Duodenal mucosa (tissue), 2 donors: ENCODE measurements at regions not wholly inside any gene's neighbourhood (a gene's known extent, or its start where the extent isn't known, plus 50 kb on each side); places are given as distances from the start of the nearest gene placed in this dataset.

Experiments
- H3K27ac ChIP-seq: one replicate; pipeline ENCODE4 v1.7.0; 2013; ENCODE audit warnings: low read depth, low read length
- H3K27me3 ChIP-seq, 2 donors: one replicate each; pipeline ENCODE4 v1.7.0; 2013; ENCODE audit warnings: low read length in 2 of 2, control low read depth in 1 of 2; ENCODE audit not compliant: insufficient read depth in 2 of 2, control insufficient read depth in 1 of 2
- H3K36me3 ChIP-seq, 2 donors: one replicate each; pipeline ENCODE4 v1.7.0; 2013; ENCODE audit warnings: low read length in 2 of 2, control low read depth in 1 of 2; ENCODE audit not compliant: insufficient read depth in 2 of 2, control insufficient read depth in 1 of 2
- H3K4me1 ChIP-seq, 2 donors: one replicate each; pipeline ENCODE4 v1.7.0; 2013; ENCODE audit warnings: low read length in 2 of 2, control low read depth in 1 of 2; ENCODE audit not compliant: insufficient read depth in 2 of 2, control insufficient read depth in 1 of 2
- H3K4me3 ChIP-seq, 2 donors: one replicate each; pipeline ENCODE4 v1.7.0; 2013; ENCODE audit warnings: low read length in 2 of 2, low read depth in 1 of 2
- H3K9ac ChIP-seq, 2 donors: one replicate each; pipeline ENCODE4 v1.7.0; 2013; ENCODE audit warnings: low read length in 2 of 2, low read depth in 1 of 2
- H3K9me3 ChIP-seq, 2 donors: one replicate each; pipeline ENCODE4 v1.7.0; 2013; ENCODE audit warnings: low read length in 2 of 2, control low read depth in 1 of 2; ENCODE audit not compliant: control insufficient read depth in 1 of 2

DNA sequence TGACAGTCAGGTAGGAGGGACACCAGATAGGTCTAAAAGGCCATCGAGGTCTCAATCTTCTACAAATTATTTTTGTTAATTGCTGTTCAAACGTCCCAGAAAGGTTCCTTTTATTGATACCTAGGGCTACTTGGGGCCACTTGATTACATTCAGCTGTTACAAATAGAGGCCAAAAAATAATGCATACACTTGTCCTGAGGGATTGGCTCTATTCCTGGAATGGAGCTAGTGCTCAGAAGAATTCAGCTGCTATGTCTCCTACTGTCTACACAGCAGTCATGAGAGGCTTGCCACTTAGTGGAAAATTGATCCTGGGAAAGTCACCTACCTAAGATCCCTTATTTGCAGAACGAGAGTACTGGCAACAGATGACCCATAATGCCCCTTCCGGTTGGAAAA, 498.3 kb downstream of the ADGRL2 start:
- H3K4me3 ChIP-seq = no peak overlapping the region
- no peaks in the 10 kb centered on the region for H3K36me3 ChIP-seq
- no peak overlapping the region for H3K9ac ChIP-seq
- H3K27me3 ChIP-seq = no peaks in the 10 kb centered on the region
- H3K9me3 ChIP-seq = no peaks in the 10 kb centered on the region
- no peaks in the 10 kb centered on the region for H3K4me1 ChIP-seq
- no peak overlapping the region for H3K27ac ChIP-seq

DNA sequence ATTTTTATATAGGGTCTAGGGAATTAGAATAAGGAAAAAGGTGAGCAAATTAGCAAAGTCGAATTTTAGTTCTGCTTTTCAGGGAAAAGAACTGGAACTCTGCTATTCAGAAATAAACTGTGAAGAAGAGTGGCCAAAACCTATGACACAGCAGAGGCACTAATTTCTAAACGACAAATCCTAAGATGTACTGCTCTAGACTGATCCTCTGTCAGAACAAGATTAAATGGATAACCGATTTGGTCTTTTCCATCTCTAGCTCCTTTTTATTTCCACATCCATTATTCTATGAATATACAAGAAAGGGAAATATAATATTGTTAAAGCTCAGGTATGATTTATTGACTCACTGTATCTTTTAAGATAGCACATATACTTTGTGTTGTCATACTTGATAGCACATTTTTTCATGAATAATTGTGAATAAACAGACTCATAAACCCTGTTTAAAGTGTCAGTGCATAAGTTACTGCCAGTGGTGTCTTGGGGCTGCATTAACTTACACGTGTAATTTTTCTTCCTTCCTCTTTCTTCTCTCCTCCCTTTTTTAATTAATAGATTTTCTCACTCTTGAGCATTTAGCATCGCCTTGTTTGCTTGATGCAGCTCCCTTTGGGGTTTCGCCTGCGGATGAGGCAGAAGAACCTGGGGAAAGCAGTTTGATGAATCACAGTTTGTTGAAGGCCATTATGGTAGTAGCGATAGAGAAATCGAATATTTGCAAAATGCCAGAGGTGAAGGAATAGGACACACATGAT, 496.6 kb downstream of the ADGRL2 start:
- Histone ChIP-seq H3K27me3 (no peaks in the 10 kb centered on the region), H3K9me3 (no peaks in the 10 kb centered on the region), H3K4me3 (no peak overlapping the region), H3K4me1 (no peaks in the 10 kb centered on the region), H3K36me3 (no peaks in the 10 kb centered on the region), H3K9ac (no peak overlapping the region), H3K27ac (no peak overlapping the region)

DNA sequence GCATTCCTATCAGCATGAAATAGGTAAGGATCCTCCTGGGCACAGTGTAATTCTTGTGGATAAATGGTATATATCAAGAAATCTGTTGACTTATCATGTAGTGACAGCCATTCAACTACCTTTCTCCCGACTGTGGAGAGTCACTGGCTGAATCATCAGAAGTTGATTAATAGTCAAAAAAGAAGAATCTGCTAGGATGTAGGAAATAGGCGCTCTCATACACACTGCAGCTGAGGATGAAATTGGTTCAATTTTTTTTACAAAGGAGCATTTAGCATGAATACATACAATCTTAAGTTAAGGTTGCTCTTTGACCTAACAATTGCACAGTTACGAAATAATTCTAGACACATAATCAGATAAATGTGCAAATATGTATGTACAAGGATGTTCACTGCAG, 486.8 kb downstream of the ADGRL2 start:
- H3K9me3 ChIP-seq = no peaks in the 10 kb centered on the region
- no peak overlapping the region for H3K4me3 ChIP-seq
- H3K36me3 ChIP-seq = no peaks in the 10 kb centered on the region
- H3K27me3 ChIP-seq = no peaks in the 10 kb centered on the region
- H3K27ac ChIP-seq = no peak overlapping the region
- H3K4me1 ChIP-seq = no peaks in the 10 kb centered on the region
- H3K9ac ChIP-seq = no peak overlapping the region

DNA sequence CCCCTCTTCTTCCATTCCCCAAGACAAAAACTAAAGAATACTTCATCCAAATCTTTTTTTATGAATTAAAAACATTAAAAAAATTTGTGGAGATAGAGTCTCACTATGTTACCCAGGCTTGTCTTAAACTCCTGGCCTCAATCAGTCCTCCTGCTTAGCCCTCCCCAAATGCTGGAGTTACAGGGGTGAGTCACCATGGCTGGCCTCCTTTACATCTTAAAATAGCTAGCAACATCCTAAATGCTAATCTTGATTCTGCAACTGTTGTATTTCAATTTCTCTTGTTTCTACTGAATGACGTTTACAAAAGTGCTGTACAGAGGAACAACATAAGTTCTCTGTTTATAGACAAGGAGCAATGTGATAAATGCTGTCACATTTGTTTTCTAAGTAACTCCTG, 483.5 kb downstream of the ADGRL2 start:
- no peaks in the 10 kb centered on the region for H3K4me1 ChIP-seq
- no peaks in the 10 kb centered on the region for H3K9me3 ChIP-seq

DNA sequence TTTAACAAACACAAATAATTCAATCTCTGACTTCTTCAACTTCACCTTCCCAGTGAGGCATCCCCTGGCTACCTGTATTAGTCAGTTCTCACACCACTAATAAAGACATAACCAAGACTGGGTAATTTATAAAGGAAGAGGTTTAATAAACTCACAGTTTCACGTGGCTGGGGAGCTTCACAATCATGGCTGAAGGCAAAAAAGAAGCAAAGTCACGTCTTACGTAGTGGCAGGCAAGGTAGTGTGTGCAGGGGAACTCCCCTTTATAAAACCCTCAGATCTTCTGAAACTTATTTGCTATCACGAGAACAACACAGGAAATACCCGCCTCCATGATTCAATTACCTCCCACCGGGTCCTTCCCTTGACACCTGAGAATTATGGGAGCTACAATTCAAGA, 478.5 kb downstream of the ADGRL2 start:
- Histone ChIP-seq H3K9me3 (no peaks in the 10 kb centered on the region), H3K9ac (no peak overlapping the region), H3K36me3 (no peaks in the 10 kb centered on the region), H3K27ac (no peak overlapping the region), H3K4me3 (no peak overlapping the region), H3K27me3 (no peaks in the 10 kb centered on the region), H3K4me1 (no peaks in the 10 kb centered on the region)

More for the DNA sequence above, 483.5 kb downstream of the ADGRL2 start:
- Histone ChIP-seq H3K9ac (no peak overlapping the region), H3K27me3 (no peaks in the 10 kb centered on the region), H3K27ac (no peak overlapping the region), H3K36me3 (no peaks in the 10 kb centered on the region), H3K4me3 (no peak overlapping the region)

DNA sequence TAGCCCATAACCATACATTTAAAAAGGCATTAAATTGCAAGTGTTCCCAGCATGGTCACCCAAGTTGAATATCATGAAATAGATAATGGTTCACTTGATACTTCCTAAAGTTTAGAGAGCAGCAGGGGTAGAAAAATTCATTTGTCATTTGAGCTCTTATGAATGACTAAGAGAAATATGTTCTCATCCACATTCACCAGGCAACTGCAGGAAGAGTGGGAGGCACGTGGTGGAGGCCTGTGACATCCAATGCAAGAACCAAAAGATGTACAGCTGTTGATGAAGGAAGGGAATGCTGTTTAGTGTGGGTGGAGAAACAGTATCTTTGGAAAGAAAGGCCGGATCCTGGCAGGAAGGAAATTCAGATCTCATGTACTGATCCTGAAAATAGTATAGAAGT, 473.1 kb downstream of the ADGRL2 start:
- Histone ChIP-seq H3K4me1 (no peaks in the 10 kb centered on the region), H3K9me3 (no peaks in the 10 kb centered on the region), H3K27ac (no peak overlapping the region), H3K36me3 (no peaks in the 10 kb centered on the region), H3K9ac (no peak overlapping the region), H3K4me3 (no peak overlapping the region), H3K27me3 (no peaks in the 10 kb centered on the region)

DNA sequence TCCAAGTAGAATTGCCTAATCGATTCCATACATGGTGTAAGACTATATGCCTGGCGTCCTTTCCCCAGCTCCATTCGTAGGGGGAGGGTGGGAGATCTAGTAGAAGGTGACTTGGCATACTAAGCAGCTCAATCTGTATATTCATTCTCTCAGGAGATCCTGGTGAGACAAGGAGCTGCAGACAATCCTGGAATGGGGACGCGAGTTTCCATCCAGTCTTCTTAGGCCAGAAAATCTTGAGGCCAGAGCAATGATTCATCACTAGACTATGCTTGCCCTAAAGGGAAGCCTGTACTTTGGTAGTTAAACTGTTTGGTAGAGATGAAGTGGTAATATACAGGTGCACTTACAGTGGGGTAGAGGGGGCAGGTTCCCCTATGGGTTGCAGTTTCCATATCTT, 468.7 kb downstream of the ADGRL2 start:
- Histone ChIP-seq H3K9ac (no peak overlapping the region), H3K4me3 (no peak overlapping the region), H3K4me1 (no peaks in the 10 kb centered on the region), H3K27me3 (no peaks in the 10 kb centered on the region), H3K9me3 (no peaks in the 10 kb centered on the region), H3K27ac (no peak overlapping the region), H3K36me3 (no peaks in the 10 kb centered on the region)

DNA sequence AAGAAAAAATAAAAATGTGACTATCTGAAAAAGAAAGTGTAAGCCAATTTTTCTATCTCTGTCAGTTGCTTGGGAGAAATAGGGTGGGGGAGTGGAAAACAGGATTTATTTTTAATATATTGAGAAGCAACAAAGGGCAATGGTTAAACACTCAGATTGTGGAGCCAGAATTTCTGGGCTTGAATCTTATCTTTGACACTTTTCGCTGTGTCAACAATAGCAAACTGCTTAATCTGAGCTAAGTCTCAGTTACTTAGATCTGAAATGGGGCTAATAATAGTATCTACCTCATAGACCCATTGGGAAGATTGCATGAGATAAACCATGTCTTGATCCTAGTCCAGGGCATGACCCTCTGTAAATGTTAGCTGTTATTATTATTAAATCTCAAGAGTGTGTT, 468.1 kb downstream of the ADGRL2 start:
- no peak overlapping the region for H3K9ac ChIP-seq
- no peak overlapping the region for H3K4me3 ChIP-seq
- no peak overlapping the region for H3K27ac ChIP-seq
- H3K36me3 ChIP-seq = no peaks in the 10 kb centered on the region
- H3K27me3 ChIP-seq = no peaks in the 10 kb centered on the region
- no peaks in the 10 kb centered on the region for H3K9me3 ChIP-seq
- H3K4me1 ChIP-seq = no peaks in the 10 kb centered on the region

DNA sequence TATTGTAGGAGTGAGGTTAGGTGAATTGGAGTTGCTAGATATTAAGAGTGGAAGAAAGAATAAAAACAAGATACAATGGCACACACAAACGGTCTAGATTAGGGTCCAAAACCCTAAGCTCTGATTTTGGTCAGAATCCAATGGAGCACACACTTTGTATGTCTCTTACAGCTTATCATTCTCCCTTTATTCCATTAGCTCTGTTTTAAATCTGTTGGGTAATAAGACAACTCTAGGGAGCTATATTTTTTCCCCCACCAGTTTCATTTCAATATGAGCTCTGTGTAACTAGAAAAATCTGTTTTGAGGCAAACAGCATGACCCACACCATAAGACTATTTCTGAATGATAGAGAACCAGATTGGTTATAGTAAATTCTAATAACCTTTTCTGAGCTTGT, 465.6 kb downstream of the ADGRL2 start:
- no peak overlapping the region for H3K27ac ChIP-seq
- H3K4me1 ChIP-seq = no peaks in the 10 kb centered on the region
- no peaks in the 10 kb centered on the region for H3K27me3 ChIP-seq
- no peaks in the 10 kb centered on the region for H3K9me3 ChIP-seq
- no peak overlapping the region for H3K9ac ChIP-seq
- no peaks in the 10 kb centered on the region for H3K36me3 ChIP-seq
- no peak overlapping the region for H3K4me3 ChIP-seq

DNA sequence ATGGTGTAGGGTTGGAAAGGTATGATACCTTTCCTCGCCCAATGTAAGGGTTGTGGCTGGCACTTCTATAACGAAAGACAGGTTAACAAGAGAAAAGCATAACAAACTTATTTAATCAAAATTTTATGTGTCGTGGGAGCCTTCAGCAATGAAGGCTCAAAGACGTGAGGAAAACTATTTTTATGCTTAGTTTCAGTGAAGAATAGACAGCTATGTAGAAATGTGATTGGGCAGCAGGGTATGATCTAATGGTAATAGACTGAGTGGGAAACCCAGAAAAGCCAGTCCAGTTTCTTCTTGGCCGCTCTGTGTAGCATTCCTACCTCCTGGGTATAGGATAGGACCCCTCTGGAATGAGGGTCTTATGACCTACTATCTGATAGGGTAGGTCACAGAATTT, 464.7 kb downstream of the ADGRL2 start:
- H3K4me3 ChIP-seq = no peak overlapping the region

DNA sequence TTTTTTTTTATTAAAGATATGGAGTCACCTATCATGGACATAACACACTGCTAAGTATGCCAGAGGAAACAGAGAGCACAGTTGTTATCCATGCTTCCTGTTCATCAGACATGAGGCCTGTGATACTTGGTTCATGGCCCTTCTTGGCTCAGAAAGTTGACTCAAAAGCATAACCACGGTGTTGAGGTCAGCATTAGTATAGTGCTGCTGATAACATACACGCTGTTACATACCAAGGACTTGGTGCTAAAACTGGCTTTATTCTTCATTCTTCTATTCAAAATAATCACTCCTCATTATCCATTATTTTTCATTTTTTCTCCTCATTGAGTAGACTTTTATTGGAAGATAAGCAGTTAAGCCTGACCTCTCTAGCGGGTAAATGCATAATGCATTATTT, 464.1 kb downstream of the ADGRL2 start:
- no peaks in the 10 kb centered on the region for H3K27me3 ChIP-seq
- no peak overlapping the region for H3K27ac ChIP-seq

More for the DNA sequence above, 464.7 kb downstream of the ADGRL2 start:
- Histone ChIP-seq H3K9me3 (no peaks in the 10 kb centered on the region), H3K36me3 (no peaks in the 10 kb centered on the region), H3K4me1 (no peaks in the 10 kb centered on the region), H3K27me3 (no peaks in the 10 kb centered on the region), H3K27ac (no peak overlapping the region), H3K9ac (no peak overlapping the region)

More for the DNA sequence above, 464.1 kb downstream of the ADGRL2 start:
- Histone ChIP-seq H3K36me3 (no peaks in the 10 kb centered on the region), H3K9ac (no peak overlapping the region), H3K4me3 (no peak overlapping the region), H3K4me1 (no peaks in the 10 kb centered on the region), H3K9me3 (no peaks in the 10 kb centered on the region)
